GM19463 (cell line): ENCODE measurements at regions not wholly inside any gene's neighbourhood (a gene's known extent, or its start where the extent isn't known, plus 50 kb on each side); places are given as distances from the start of the nearest gene placed in this dataset.

ENCODE experiments used
- ATAC-seq: cut with Tn5 transposase; IDR thresholded peaks from one replicate; pipeline ENCODE4 v1.9.1; 2021; ENCODE audit warnings: mild to moderate bottlenecking, moderate library complexity; ENCODE audit not compliant: unreplicated experiment

DNA sequence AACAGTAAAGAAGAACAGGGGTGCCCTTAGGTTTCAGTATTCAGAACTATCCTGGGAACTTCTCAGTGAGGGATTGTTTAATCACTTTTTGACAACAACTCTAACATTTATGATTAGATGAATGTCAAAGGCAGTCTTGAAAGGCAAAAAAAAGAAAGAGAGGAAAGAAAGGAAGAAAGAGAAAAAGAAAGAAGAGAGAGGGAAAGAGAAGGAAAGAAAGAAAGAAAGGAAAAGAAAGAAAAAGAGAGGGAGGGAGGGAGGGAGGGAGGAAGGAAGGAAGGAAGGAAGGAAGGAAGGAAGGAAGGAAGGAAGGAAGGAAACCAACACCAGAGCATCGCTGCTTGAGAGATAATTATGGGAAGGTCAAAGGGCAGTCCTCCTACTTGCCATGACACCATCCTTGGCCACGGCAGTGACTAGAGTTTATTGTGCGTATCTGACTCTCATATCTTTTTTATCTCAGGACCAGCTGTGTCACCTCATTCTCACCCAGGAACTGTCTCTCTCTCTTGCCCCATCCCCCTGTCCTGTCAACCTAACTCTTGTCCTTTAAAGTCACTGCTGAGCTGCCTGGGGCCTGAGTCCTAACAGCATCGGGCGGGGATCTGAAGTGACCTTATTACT is 96.8 kb upstream of the ATXN1 start:
- no peak for ATAC-seq

GRCh38 chr6:16855460-16855859 is 94.2 kb upstream of the ATXN1 start:
- peak; percentile 51 for ATAC-seq

DNA sequence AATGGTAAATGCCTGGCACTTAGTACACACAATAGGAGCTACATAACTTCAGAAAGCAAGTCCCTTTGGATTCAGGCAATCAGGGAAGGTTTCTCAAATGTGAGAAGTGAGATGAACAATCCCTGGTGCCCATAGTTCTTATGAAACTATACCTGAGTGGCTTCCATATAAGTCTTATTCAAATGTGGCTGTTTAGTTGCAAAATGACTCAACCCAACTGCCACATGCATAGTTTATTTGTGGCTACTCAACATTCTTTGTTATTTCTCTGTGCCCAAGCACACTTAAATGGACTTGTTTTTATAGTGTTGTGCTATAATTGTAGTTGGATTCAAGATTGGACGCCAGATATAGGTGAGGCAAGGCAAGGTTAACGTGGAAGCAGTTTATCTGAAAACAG is 93.7 kb upstream of the ATXN1 start:
- peak; percentile 82 for ATAC-seq

- ATAC-seq, result no peak
Observed at GRCh38 chr6:16852671-16853070, 91.4 kb upstream of the ATXN1 start.

DNA sequence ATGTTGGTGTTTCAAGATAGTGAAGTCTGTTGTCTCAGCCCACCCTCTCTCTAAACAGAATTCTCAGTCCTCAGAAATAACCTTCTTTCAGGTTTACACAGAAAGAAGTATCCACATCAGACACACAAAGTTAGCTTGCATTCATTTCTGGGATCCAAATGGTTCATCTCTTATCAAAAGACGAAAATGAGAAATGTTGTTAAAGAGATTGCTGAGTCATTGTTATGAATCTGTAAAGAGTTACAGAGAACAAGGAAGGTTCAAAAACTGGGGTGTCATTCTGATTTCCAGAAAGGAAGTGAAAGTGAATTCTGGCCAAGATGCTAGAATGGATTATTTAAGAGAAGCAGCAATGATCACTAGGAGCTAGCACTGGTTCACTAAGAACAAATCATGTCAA is 90.5 kb upstream of the ATXN1 start:
- ATAC-seq, result no peak

DNA sequence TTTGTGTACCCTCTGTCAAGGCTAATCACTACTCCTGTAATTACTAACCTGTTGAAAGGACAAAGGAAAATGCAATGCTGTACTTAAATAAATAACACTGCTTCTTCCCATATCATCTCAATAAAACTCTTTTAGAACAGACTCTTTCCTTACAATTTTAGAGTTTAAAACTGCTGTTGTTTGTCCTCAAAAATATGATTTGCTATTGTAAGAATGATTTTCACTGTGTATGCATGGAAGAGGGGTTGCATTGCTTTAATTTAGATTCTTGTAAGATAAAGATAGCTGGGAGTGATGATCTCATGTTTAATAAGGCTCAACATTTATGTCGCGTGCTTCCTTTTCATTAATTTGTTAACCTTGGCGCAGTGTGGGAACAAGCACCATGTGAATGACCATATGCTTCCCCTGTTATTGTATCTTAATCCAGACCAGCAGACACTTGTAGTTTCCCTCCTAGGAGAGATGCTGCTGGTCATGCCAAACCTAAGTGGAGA is 89.8 kb upstream of the ATXN1 start:
- no peak for ATAC-seq

GRCh38 chr6:16850681-16851026 is 89.4 kb upstream of the ATXN1 start:
- ATAC-seq, result no peak

DNA sequence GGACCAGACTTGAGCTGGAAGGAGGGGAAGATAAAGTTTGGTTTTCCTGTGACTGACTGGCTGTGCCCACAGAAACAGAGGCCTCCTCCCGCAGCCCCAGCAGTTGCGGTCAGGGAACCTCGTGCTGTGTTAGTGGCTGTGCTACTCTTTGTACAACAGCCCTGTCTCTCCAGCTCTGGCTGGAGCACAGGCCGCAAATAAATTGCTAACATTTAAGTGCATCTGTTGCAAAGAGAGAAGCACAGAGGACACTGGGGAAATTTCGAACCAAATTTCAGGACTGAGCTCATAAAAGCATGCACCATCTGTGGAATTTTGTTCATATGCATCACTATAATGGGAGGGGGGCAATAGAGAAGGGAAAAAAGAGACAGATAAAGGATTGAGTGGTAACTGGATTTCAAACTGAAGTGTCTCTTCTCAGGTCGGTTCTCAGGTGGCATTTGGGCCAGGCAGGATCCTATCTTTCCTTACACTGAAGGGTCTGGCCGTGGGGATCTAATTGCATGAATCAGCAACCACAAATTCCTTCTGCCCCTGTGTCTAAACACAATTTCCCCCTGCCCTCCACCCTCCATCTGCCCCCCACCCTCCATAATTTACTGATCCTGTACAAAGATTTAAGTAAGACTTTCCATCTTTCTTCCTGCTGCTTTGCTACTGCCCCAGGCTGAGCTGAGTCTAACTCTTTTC is 88.9 kb upstream of the ATXN1 start:
- no peak for ATAC-seq

GRCh38 chr6:16849280-16849987 is 88.2 kb upstream of the ATXN1 start:
- ATAC-seq, result no peak

DNA sequence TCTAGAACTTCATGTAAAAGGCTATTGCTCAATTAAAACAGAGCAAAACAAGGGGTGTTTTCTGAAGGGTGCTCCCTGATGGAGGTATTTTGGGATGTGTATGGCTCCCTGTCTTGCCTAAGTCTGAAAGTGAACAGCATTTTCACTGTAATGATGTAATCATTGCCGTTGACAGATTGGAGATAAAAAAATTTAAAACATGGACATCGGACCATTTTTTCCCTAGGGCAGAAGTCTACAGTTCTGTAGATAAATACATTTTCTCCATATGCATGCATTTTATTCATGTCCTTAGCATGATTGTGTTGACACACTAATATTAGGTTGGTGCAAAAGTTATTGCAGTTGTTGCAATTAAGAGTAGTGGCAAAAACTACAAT is 85.1 kb upstream of the ATXN1 start:
- ATAC-seq, result no peak

- ATAC-seq, result no peak
Observed at GRCh38 chr6:16844183-16844582, 82.9 kb upstream of the ATXN1 start.

GRCh38 chr6:16842676-16843075 is 81.4 kb upstream of the ATXN1 start:
- no peak for ATAC-seq

DNA sequence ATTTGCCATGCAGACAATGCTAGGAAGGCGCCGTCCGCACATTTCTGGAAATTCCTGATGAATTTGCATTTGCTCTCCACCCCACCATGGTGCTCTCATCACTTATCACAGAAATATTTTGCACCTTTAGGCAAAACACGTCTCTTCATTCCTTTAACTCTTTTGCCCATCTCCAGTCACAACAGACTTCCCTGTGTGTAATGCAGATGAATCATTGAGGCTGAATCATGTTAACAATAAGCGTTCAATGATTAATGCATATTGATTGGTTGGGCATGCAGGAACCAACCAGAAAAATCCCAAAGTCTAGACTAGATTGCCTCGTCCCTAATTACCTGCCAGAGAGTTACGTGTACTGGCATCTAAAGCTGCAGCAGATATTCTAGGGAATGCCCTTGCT is 80.0 kb upstream of the ATXN1 start:
- no peak for ATAC-seq

DNA sequence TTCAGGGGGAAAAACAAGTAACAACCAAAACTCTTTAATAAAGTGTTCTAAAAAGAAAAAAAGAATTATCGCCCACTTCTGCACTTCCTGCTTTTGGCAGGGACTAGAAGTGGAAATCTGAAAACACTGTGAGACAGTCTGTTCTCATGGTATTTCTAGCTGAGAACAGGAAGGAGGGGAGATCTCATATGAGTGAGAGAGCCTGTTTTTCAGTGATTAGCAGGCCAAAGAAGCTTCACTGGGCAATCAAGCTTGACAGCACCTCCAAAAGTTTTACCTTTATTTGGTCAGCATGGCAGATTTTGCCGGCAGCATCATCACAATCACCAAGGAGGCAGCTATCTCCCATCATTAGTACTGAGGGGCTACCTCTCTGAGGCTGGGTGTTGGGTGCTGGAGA is 79.5 kb upstream of the ATXN1 start:
- ATAC-seq, result no peak

- peak; percentile 23 for ATAC-seq
Observed at GRCh38 chr6:16840291-16840690, 79.0 kb upstream of the ATXN1 start.

GRCh38 chr6:16839631-16840179 is 78.4 kb upstream of the ATXN1 start:
- no peak for ATAC-seq

GRCh38 chr6:16837217-16837972 is 76.1 kb upstream of the ATXN1 start:
- no peak for ATAC-seq

DNA sequence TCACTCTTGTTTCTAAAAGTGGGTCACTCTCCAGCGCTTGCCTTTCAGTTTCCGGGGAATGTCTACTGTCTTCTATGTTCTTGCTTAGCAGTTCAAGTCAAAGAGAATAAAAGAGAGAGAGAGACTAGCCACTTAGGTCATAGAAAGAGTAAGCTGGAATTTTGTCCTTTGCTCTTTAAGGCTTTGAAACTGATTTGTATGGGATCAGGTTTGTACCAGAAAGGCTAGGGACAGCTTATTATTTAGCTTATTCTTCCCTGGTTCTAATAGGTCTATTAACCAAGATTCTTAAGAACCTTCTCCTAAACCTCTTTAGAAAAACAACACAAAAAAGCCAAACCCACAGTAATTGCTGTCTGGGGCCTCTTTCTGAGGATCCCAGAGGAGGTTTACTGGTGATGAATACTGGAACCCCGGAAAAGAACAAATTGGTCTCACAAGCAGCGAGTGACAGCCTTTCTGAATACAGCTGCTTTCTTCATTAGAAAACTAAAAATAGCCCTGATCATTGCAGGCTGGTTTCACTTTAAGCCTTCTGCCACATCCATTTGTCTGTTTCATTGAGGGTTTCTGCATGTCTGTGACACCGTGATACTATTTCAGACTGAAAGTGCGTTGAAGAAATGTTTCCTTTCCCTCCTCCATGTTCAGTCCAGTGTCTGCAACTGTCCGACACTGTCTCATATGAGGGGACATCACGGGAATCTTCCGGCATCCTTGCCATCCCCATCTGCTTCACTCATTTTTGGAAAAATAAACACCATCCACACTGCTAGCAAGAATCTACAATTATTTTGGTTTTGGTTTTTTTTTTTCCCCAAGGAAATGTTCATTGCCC is 75.1 kb upstream of the ATXN1 start:
- peak; percentile 76 for ATAC-seq

- no peak for ATAC-seq
Observed at GRCh38 chr6:16834242-16834641, 73.0 kb upstream of the ATXN1 start.

DNA sequence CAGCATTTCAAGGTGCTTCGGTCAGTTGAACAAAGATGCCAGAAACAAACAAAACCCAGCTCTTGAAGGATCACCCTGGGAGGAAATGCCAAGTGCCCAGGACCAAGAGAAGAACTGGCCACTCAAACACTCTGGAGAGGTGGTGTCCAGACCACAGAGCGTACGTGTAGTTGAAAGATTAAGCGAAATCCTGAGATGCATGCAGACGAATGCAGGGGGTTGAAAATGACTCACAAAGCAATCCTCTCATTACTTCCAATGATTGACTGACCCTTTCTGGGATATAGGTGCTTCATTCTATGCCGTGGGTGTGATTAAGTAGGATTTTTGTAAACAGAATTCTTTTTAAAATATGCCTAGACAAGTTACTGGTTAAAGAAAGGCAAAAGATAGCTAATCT is 71.5 kb upstream of the ATXN1 start:
- ATAC-seq, result no peak
